BJ (cell line): ENCODE measurements at regions not wholly inside any gene's neighbourhood (a gene's known extent, or its start where the extent isn't known, plus 50 kb on each side); places are given as distances from the start of the nearest gene placed in this dataset.
"Not testable (repeated sequence)": the region's sequence is repeated elsewhere in the genome, so short reads cannot be mapped to it uniquely, and the experiment has no call there.

ENCODE experiments used
- CTCF ChIA-PET: fragments of 350-600 bp; formaldehyde crosslinking; extraction: SDS; loops from one replicate; lab custom pipeline; 2021; ENCODE audit warnings: antibody characterized with exemption, inconsistent platforms; lab: Yijun Ruan, JAX
- POLR2A ChIA-PET: fragments of 300-600 bp; sonication (Branson Sonifier 250); formaldehyde crosslinking; extraction: SDS; loops from one replicate; lab custom pipeline; 2021; ENCODE audit warnings: antibody characterized with exemption; lab: Charles Lee
- DNase-seq: peaks from one replicate; pipeline ENCODE4 v3.0.0-alpha.2; 2011; ENCODE audit warnings: low read depth
- H3K27me3 ChIP-seq: 2 replicates; pipeline ENCODE4 v1.6.0; 2011; ENCODE audit warnings: low read length; ENCODE audit not compliant: control insufficient read depth, insufficient read depth
- H3K36me3 ChIP-seq: 2 replicates; pipeline ENCODE4 v1.5.1; 2011; ENCODE audit warnings: low read length; ENCODE audit not compliant: control insufficient read depth, insufficient read depth
- H3K4me3 ChIP-seq: 2 replicates; pipeline ENCODE4 v1.5.1; 2011; ENCODE audit warnings: low read depth, mild to moderate bottlenecking, control low read depth, low read length
- TF ChIP-seq, protein P1 (sequence below): IDR thresholded peaks from 2 replicates; pipeline ENCODE4 v1.5.1; 2011; ENCODE audit warnings: low read depth, mild to moderate bottlenecking, control low read depth, inconsistent platforms, low read length, moderate library complexity; ENCODE audit not compliant: insufficient read depth

DNA sequence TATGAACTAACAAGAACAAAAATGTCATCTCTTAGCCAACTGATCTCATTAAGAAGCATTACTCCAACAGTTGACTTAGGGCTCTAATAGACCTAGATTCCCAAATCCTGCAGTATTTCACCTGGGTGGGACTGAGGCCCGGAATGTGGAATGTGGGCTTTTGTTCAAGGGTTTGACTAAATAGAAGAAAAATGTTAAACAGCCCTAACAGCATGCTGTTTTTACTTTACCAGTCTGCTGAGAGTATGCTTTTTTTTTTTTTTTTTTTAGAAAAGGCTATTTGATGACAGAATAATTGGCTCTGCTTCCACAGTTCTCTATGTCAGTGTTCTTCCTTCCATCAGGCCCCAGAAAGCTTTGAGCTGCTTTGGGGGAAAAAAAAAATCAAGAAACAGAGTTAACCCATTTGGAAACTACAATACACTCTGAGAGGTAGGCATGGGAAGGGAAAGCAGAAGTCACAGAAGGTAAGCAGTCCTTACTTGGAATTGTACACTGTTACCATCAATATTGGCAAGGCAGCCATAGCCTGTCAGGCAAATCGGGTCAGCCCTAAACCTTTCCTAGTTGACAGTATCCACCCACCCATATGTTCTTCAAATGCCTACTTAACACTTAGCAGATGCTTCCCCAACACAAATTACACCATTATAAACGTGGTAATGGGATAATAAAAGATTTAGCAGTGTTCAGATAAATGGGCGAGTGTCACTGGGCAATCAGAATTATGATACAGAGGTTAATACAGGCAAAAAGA is 224.2 kb downstream of the CNTN3 start:
- ChIA-PET CTCF (no interaction called here), POLR2A (no interaction called here)
- Histone ChIP-seq H3K27me3 (no peaks in the 10 kb centered on the region), H3K36me3 (no peaks in the 10 kb centered on the region), H3K4me3 (no peak overlapping the region)
- TF ChIP-seq, protein P1, sequence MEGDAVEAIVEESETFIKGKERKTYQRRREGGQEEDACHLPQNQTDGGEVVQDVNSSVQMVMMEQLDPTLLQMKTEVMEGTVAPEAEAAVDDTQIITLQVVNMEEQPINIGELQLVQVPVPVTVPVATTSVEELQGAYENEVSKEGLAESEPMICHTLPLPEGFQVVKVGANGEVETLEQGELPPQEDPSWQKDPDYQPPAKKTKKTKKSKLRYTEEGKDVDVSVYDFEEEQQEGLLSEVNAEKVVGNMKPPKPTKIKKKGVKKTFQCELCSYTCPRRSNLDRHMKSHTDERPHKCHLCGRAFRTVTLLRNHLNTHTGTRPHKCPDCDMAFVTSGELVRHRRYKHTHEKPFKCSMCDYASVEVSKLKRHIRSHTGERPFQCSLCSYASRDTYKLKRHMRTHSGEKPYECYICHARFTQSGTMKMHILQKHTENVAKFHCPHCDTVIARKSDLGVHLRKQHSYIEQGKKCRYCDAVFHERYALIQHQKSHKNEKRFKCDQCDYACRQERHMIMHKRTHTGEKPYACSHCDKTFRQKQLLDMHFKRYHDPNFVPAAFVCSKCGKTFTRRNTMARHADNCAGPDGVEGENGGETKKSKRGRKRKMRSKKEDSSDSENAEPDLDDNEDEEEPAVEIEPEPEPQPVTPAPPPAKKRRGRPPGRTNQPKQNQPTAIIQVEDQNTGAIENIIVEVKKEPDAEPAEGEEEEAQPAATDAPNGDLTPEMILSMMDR, result no peak
- no peak for DNase-seq

DNA sequence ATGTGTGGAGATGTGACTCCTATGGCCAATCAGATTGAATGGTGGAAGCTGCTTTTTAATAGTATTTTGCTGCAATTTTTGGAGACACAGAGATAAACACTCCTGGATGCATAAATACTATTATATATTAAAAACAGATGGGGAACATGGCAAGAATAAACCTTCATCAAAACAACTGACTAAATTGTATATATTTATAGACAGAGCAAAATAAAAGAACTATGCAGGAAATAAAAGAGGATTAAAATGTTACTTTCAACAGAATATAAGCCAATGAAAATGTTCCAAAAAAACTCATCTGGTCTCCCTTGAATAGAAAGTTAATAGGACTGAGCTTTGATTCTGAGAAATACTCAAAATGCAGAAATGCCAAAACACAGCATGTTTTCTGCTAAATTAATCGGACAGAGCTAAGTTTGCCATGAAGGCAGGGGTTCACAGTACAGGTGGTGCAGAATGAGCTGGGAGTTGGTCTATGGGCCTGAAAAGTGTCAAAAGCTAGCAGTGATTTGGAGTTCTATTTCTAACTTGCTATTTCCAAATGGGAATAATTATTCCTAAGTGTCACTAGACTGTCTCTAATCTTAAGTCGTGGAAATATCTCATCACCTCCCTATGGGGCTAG is 227.2 kb downstream of the CNTN3 start:
- H3K36me3 ChIP-seq, result no peaks in the 10 kb centered on the region
- DNase-seq, result no peak
- CTCF ChIA-PET, result interaction anchor here (2.8 kb wide), 1 partner anchor 11 kb away, joined by 10 read pairs; no protein-coding TSS in a partner anchor
- POLR2A ChIA-PET, result no interaction called here
- H3K27me3 ChIP-seq, result no peaks in the 10 kb centered on the region
- TF ChIP-seq, protein P1, result no peak
- H3K4me3 ChIP-seq, result no peak overlapping the region

DNA sequence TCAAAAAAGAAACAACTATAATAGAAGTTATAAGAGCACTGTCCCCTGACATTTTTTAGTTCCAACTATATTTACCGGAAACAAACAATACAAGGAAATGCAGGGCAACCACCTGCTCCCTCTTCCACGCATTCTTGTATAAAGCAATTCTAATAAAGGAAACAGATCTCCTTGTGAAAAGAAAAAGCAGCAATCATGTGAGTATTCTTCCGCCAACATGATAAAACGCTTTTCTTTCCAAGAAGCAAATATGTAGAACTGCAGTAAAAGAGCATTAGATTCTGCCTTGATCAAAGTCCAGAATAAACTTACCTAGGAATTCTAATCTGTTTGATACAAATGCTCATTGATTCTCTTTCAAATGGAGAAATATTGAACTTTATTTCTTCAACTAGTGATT is 230.3 kb downstream of the CNTN3 start:
- no peak for DNase-seq
- Histone ChIP-seq H3K36me3 (no peaks in the 10 kb centered on the region), H3K27me3 (no peaks in the 10 kb centered on the region), H3K4me3 (no peak overlapping the region)
- POLR2A ChIA-PET, result no interaction called here
- CTCF ChIA-PET, result no interaction called here
- TF ChIP-seq, protein P1, result no peak

DNA sequence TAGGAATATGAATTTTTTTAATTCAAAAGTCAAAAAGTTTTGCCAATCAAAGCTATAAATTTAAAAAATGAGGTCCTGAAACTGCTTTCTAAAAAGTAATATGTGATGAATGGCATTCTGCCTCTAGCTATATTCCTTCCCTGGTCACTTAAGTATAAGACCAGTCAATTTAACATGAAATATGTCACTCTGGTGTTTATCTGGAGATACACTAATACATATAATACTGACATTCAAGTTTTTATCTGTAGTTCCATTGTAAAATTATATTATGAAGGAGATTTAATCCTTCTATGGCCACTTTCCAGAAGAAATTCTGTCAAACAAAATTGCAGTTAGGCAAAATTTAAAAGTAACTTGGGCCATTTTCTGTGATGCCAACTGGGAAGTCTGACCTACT is 236.8 kb downstream of the CNTN3 start:
- Histone ChIP-seq H3K27me3 (no peaks in the 10 kb centered on the region), H3K4me3 (no peak overlapping the region), H3K36me3 (no peaks in the 10 kb centered on the region)
- CTCF ChIA-PET, result no interaction called here
- TF ChIP-seq, protein P1, result no peak
- no peak for DNase-seq
- POLR2A ChIA-PET, result no interaction called here

DNA sequence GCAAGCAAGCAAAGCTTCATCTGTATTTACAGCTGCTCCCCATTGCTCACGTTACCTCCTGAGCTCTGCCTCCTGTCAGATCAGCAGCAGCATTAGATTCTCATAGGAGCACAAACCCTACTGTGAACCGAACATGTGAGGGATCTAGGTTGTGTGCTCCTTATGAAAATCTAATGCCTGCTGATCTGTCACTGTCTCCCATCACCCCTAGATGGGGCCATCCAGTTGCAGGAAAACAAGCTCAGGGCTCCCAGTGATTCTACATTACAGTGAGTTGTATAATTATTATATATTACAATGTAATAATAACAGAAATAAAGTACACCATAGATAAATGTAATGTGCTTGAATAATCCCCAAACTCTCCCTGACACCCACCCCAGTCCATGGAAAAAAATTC is 238.1 kb downstream of the CNTN3 start:
- H3K4me3 ChIP-seq, DNase-seq, H3K36me3 ChIP-seq, POLR2A ChIA-PET, H3K27me3 ChIP-seq: not testable (repeated sequence)
- TF ChIP-seq, protein P1, result peak; percentile 51
- CTCF ChIA-PET, result interaction anchor here (0.9 to 1.5 kb wide), 6 partner anchors 11 to 507 kb away, joined by 3 to 10 read pairs (median 4); no protein-coding TSS in a partner anchor
